SKM-1 treated with dmso at 0.1 percent for 144 hours (cell line): ENCODE measurements at regions not wholly inside any gene's neighbourhood (a gene's known extent, or its start where the extent isn't known, plus 50 kb on each side); places are given as distances from the start of the nearest gene placed in this dataset.

Source experiments
- DNase-seq: peaks from one replicate; lab custom pipeline; 2025; ENCODE audit not compliant: unreplicated experiment; lab: John Stamatoyannopoulos, UW

DNA sequence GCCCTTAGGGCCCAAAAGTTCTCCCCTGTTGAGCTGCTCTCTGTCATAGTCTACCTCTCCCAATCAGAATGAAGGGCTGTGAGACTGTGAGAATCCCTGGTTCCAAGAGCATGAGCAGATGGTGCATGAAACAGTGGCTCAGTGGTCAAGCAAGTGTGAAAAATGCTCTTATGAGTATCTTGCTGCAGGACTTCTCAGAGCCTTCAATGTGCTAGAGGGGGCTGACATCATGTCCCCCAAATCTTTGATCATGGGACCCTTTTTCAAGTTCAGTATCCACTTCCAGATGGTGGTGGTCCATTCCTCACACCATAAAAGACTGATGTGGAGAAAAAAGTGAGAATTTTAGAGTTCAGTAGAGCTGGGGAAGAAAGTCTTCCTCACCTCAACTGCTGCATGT is 265.3 kb upstream of the HABP2 start:
- DNase-seq, result no peak

DNA sequence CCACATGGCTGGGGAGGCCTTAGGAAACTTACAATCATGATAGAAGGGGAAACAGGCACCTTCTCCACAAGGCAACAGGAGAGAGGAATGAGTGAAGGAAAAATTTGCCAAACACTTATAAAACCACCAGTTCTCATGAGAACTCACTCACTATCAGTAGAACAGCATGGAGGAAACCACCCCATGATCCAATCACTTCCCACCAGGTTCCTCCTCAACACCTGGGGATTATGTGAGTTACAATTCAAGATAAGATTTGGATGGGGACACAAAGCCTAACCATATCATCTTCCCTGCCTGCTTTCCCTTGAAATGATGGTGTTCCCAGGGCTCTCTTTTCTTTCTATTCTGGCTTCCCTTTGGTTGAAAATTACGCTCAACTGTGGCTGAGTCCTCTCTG is 262.7 kb upstream of the HABP2 start:
- DNase-seq, result no peak

DNA sequence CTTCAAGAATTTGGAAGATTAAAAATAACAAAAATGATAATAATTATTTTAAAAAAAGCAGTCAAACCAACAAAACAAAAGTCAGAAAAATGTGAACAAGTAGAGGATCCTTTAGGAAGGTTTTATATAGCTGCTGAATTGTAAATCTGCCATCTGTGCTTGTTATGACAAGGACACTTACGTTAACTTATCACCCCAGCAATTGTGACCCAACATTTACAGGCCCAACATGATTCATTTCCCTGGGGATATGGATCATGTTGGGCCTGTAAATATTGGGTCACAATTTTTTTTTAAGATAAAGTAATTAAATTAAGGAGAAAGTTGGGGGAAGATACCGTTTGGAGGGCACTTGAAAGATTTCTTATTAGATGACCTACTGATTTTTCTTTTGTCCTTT is 261.4 kb upstream of the HABP2 start:
- no peak for DNase-seq

DNA sequence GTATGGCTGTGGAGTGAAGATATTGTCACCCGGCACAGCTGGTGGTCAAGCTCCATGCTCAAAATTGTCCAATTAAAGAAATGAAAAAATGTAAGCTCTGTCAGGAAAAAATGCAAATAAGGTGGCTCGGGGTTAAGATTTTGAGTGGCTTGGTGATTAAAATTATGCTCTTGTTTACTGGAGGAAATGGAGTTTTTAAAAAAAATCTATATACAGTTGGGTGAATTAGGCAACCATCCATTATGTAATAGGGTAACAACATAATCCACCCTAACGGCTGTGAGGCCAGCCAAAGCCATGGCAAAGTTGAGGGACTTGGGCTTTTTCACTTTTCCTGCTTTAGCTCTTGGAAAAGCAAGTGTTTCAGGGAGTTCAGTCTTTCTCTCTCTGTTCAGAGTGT is 260.8 kb upstream of the HABP2 start:
- DNase-seq, result no peak

DNA sequence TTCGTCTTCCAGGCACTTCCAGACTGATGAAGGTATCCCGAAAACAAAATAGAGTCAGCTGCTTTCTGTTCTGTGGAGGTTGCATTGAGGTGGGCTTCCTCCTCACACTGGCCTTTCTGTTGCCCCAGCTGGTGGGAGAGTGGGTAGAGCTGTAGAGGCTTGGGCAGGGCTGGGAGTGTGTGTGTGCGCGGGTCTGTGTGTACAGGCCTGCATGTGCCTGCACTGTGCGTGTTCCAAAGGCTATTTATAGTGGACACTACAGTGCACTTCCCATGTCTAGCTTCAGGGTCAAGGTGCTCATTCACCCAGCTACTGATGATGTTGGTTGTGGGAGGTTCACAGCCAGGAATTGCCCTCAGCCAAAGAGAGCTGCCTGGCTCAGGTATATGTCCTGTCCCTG is 260.1 kb upstream of the HABP2 start:
- no peak for DNase-seq

DNA sequence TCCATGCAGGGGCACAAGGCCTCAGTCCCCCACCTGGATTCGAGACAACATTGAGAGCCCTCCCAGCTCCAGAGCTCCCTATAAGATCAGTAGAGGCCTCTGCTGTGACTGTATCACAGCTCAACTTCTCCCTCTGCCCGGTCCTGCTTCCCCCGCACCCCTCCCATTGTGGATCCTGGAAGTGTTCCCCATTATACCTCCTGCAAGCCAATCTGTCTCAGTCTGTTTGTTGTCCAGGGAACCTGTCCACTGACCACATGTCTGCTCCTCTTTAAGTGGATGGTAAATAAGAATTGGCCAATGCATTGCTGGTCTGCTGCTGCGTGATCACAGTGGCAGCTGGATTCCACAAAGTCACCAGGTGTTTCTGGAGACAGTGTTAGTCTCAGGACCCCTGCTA is 259.7 kb upstream of the HABP2 start:
- DNase-seq, result no peak

DNA sequence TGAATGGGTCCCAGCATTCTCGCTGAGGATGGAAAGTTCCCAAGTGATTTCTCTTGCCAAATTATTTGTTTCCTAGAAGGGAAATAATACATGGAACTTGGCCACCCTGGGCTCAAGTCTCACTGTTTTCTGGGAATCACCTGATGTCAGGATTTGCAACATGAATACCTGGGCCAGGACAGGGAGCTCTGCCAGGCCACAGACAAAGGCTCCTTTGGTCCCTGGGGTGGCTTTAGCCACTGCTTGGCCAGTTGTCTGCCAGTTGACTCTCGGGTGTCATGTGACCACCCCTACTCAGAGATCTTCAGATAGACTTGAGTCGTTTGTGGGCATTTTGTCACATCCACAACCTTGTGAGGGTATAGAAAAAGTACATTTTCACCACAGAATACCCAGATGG is 258.0 kb upstream of the HABP2 start:
- no peak for DNase-seq

DNA sequence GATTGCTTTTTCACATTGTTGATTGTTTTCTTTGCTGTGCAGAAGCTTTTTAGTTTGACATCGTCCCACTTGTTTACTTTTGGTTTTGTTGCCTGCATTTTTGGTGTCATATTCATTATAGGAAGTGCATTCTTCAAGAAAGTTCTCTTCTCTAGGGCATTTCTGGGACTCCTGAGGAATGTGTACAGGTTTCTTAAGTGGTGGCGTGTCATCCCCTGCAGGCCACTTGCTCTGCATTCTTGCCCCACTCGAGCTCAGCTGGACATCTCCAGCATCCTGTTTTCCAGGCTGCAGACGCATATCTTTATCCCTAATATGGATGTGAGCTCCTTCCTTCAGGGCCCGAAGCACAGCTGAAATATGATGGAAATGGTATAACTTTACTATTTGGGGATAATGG is 255.6 kb upstream of the HABP2 start:
- no peak for DNase-seq

DNA sequence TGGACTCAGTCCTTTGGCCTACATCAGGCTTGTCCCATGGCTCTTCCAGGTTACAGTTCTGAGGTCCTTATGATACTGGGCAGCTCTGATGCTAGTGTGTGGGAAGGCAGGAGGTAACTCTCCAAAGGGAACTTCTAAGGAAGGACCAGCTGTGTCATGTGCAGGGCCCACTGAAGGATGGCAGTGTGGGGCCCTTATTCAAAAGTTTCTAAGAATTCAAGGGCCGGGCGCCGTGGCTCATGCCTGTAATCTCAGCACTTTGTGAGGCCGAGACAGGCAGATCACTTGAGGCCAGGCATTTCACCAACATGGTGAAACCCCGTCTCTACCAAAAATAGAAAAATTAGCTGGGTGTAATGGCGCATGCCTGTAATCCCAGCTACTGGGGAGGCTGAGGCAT is 254.2 kb upstream of the HABP2 start:
- no peak for DNase-seq

DNA sequence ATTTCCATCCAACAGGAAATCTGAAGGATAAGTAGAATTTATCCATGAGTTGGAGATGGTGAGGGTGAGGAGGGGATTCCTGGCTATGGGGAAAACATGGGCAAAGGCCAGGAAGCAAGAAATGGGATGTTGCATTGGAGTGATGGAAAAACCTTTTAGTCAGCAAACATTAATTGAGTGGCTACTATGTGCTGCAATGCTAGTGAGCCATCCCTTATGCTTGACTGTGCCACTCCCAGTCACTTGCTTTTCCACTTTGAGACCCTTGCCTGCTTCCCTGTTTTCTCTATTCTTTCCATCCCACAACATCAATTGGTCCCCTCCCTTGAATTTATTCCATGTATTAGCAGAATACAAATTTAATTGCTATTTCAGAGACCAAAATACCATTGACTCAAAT is 252.7 kb upstream of the HABP2 start:
- no peak for DNase-seq

DNA sequence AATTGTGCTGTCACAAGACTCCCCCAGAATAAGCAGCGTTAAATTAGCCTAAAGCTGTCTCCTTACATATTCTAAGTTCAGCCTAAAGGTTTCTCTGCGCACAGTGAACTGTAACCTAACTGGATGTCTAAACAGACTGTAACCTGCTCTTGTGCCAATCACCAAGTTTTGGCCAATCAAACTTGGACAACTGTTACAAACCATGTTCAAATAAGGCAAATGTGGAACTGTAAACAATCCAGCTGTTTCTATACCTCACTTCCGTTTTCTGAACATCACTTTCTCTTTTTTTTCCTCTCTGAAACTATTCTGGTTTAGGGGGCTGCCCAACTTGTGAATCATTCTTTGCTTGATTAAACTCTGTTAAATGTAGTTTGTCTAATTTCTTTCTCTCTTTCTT is 252.2 kb upstream of the HABP2 start:
- DNase-seq, result no peak

DNA sequence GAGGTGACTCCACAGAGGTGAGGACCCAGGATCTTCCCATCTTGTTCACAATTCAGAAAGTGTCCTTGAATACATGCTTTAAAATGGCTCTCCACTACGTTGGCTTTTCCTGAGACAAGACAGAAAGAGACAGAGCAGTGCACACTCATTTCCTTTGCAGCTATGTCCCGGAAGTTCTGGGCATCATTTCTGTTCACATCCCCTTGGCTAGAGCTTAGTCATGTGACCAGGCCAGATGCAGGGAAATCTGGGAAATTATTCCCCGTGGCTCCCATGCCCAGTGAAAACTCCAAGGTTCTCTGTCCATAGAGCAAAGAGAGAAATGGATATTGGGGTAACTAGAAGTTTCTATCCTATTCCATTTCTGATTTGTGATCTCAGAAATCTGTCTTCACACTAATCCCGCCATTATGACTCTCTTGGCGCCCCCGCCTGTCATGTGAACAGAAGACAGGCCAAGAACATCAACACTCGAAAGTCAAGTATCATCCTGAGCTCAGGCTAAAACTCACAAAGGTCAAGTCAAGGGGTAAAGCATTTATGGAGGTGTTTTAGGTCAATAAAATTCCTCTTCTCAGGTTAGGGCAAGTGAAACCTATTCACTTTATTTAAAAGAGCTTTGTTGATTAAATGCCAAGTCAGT is 251.4 kb upstream of the HABP2 start:
- DNase-seq, result no peak

DNA sequence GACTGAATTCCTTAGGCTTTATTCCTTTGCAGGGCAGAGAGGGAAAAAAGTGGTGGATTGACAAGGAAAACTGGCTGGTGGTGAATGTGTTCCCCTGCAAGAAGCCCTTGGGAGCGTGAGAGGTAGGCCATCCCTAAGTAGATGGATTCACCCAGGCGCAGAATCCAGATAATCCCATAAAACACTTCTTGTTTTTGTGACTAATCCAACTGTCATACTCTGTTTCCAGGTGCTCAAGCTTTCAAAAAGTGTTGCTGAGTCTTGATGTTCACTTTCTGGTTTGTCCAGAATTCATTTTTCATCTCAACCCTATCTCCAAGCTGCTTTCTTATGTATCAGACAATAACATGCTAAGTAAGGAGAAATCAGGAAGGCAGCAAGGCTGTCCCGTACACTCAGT is 250.8 kb upstream of the HABP2 start:
- no peak for DNase-seq

DNA sequence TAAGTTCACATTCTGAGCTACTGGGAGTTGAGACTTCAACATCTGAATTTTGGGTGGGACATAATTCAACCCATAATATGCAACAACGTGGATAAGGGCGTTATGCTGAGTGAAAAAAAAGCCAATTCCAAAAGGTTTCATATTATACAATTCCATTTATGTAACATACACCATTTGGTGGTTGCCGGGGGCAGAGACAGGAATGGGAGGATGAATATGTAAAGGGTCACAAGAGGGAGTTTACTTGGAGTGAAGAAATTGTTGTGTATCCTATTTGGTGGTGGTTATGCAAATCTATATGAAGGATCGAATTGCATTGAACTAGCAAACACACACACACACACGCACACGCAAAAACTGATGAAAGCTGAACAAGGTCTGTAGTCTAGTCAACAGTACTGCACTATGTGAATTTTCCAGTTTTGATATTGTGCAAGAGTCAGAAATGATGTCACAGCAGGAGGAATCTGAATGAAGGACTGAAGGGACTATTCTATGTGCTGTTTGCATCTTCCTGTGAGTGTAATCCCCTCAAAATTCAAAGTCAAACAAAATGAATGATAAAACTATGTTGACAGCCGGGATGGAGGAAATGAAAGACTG is 249.2 kb upstream of the HABP2 start:
- no peak for DNase-seq

DNA sequence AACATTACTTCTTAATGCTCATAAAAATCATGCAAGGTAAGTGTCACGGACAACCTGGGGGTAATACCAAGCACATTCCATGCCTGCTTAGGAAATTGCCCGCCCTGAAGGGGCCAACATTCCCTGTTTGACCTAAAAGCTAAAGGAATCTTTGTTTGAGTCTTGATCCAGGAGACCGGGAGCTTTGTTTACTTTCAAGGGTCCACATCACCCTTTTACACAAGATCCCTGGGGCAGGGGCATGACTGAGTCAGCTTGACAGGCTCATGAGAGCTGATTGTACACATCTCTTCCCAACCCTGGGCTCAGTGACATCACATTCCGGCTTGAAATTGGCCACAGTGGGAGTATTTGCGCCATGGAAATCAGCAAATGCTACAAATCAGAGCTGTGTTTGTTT is 248.1 kb upstream of the HABP2 start:
- DNase-seq, result no peak

DNA sequence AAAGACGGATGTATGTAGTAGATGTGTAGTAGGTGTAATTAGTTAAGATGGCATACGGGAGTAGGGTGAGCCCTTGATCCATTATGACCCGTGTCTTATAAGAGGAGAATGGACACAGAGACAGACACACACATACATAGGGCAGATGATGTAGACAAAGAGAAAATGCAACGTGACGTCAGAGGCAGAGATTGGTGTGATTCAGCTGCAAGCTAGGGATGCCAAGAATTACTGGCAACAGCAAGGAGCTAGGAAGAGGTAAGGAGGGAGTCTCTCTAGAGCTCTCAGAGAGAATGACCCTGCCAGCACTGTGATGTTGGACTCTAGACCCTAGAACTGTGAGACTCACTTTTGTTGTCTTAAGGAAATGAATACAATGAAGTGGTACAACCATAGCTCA is 247.0 kb upstream of the HABP2 start:
- DNase-seq, result no peak

DNA sequence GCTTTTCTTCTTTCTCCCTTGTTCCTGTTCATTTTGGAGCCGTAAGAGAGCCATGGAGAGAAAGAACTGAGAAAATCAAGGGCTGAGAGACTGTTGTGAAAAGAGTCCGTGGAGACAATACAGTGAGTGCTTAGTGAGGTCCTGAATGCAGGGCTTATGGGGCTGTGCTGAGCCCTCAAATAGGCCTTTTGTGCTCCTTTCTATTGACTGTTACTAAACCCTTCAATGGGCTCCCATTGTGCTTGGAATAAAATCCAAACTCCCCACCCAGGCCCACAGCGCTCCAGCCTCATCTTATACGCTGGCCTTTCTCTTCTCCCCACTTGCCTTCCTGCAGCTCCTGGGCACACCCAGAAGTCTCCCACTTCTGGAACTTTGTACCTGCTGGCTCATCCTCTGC is 243.1 kb upstream of the HABP2 start:
- no peak for DNase-seq

DNA sequence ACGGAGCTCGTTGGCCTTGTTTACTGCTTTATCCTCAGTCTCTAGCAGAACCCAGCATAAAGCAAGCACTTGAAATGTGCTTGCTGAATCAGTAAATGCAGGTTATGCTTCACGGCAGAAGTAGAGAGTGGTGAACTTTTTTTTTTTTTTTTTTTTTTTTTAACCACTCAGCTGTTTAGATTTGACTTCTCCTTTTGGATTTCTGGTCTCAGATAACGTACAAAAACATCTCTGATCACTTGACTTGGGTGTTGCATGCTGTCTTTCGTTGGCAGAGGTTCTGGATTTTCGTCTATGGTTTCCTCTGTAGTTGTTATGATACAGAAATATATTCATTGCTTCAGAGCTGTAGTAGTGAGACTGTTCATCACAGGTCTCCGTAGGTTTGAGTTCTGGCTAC is 242.5 kb upstream of the HABP2 start:
- DNase-seq, result no peak

DNA sequence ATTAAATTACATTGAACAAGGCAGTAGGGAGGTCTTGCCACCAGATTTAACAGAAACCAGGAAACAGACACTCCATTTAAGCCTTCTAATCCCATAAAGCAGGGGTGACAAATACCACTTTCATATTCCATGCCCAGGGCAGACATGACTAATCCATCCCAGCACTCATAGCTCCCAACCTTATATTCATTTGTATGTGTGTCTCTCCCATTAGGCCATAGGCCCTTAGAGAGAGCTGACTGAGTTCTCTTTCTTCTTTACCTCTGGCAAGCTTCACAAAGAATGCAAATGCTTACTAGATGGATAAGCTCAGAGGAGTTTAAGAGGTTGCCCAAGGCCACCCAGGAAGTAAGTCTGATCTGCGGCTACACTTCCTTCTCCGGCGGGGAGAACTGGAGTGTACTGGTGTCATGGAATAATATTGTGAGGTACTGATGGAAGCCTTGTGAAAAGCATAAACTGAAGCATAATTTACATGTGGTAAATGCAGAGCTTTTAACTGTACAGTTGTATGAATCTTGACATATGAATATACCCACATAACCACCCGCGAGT is 239.7 kb upstream of the HABP2 start:
- no peak for DNase-seq

DNA sequence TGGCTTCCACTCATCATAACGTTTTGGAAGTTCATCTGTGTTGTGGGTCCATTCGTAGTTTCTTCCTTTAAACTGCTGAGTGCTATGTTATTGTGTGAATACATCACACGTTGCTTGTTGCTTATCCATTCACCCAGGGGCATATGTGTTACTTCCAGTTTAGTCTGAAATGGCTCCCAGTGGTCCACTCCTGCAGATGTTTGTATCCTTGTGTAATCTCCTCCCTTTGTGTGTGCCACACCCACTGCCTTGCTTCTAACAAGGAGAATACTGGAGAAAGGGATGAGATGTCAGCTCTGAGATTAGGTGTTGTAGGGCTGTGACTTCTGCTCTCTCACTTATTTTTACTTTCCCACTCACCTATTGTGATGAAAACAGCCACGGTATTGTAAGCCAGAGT is 239.1 kb upstream of the HABP2 start:
- DNase-seq, result no peak

DNA sequence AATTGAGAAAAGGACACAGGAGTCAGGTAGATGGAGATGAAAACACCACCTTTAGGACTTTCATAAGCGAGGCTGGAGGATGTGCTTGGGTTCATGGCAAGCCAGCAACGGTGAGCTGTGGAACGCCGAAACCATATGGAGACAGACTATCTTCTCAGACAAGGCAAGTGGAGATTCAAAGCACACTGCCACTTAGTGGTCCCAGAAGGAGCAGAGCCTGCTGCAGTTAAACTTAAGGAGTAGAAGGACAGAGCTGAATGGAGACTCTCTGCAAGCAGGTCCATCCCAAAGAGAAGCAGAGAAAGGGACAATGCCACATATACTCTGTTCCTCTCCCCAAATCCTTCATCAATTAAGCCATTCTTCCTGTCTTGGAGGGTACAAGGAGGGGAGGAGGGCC is 236.3 kb upstream of the HABP2 start:
- DNase-seq, result no peak

DNA sequence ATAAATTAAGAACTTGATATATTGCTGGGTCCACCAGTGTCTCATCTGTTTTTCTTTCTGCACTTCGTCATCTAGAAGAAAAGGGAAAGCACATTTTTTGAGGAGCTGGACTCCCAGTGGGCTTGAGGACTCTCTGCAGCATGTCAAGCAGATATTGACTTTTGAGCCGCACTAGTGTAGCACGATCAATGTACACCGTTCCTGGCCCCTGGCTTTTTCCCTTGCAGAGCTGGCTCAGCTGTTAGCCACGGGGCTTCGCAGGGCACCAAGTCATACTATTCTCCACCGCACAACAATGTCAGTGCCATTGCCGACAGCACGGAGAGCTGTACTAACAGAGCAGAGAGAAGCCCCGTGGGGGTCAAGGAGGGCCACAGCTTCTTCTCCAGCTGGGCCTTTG is 235.4 kb upstream of the HABP2 start:
- DNase-seq, result no peak

DNA sequence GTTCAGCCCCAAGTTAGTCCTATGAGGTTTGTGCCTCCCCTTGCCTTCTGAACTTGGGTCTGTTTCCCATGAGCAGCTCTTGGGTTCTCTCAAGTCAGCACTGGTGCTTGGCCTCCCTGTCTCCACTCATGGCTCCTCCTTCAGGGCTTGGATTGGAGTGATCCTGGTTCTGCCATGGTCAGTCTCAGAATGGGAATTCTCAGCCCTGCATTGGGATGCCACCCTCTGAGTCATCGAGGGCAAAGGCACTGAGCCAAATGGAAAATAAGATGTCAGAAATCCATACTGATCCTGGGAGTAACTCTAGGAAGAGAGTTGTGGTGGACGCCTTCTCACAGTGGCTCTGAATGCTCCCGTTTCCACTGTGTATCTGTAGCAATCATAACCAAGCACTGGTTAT is 233.4 kb upstream of the HABP2 start:
- no peak for DNase-seq
